SK-N-SH (cell line): ENCODE measurements at regions not wholly inside any gene's neighbourhood (a gene's known extent, or its start where the extent isn't known, plus 50 kb on each side); places are given as distances from the start of the nearest gene placed in this dataset.

Experiments used
- CTCF ChIA-PET: fragments of 300-600, 350-600 bp; formaldehyde crosslinking; extraction: SDS; loops from one replicate; lab custom pipeline; 2021; lab: Yijun Ruan, JAX
- POLR2A ChIA-PET: fragments of 350-600 bp; sonication (Branson Sonifier 250); formaldehyde crosslinking; extraction: SDS; loops from one replicate; lab custom pipeline; 2020; ENCODE audit warnings: antibody characterized with exemption, inconsistent platforms; lab: Yijun Ruan, JAX
- DNase-seq: peaks from one replicate; pipeline ENCODE4 v3.0.0; 2012
- H2AFZ ChIP-seq: fragments of 200-600 bp; sonication (generic); 2 replicates; pipeline ENCODE4 v1.8.1; 2016; ENCODE audit warnings: antibody characterized with exemption, mild to moderate bottlenecking, low read depth
- H3F3A ChIP-seq: fragments of 200-600 bp; sonication (generic); replicated peaks from 2 replicates; pipeline ENCODE3; 2016; ENCODE audit warnings: antibody characterized with exemption, mild to moderate bottlenecking; ENCODE audit not compliant: insufficient read depth
- H3K27ac ChIP-seq, 2 experiments: fragments of 200-500 bp in 1 of 2; fragments of 200-600 bp in 1 of 2; sonication (Bioruptor generic) in 1 of 2; sonication (generic), shearing (Covaris generic) in 1 of 2; 2 replicates each; pipeline versions ENCODE4 v1.5.1 to v1.6.1; 2014 to 2016; ENCODE audit warnings: low read depth in 2 of 2, inconsistent platforms in 1 of 2, low read length in 1 of 2, mild to moderate bottlenecking in 1 of 2, mixed read lengths in 1 of 2
- H3K27me3 ChIP-seq: fragments of 200-600 bp; sonication (generic), shearing (Covaris generic); 2 replicates; pipeline ENCODE4 v1.6.1; 2016; ENCODE audit warnings: mixed run types; ENCODE audit not compliant: insufficient read depth
- H3K36me3 ChIP-seq, 2 experiments: fragments of 200-500 bp in 1 of 2; fragments of 200-600 bp in 1 of 2; sonication (Bioruptor generic) in 1 of 2; sonication (generic) in 1 of 2; replicated peaks in 1 of 2; 2 replicates each; pipeline versions ENCODE3 to v1.5.1; 2014 to 2016; ENCODE audit warnings: low read length in 1 of 2, mild to moderate bottlenecking in 1 of 2; ENCODE audit not compliant: insufficient read depth in 2 of 2, control insufficient read depth in 1 of 2
- H3K4me1 ChIP-seq, 2 experiments: fragments of 200-500 bp in 1 of 2; fragments of 200-600 bp in 1 of 2; sonication (Bioruptor generic) in 1 of 2; sonication (generic), shearing (Covaris generic) in 1 of 2; 2 replicates each; pipeline versions ENCODE4 v1.5.1 to v1.6.1; 2014 to 2016; ENCODE audit warnings: low read depth in 1 of 2, low read length in 1 of 2, mixed run types in 1 of 2; ENCODE audit not compliant: insufficient read depth in 2 of 2, control insufficient read depth in 1 of 2
- H3K4me2 ChIP-seq: fragments of 200-600 bp; sonication (generic), shearing (Covaris generic); 2 replicates; pipeline ENCODE4 v1.6.1; 2017; ENCODE audit warnings: mixed run types
- H3K4me3 ChIP-seq, 2 experiments: fragments of 200-500 bp in 1 of 2; fragments of 200-600 bp in 1 of 2; sonication (Bioruptor generic) in 1 of 2; sonication (generic), shearing (Covaris generic) in 1 of 2; 2 replicates each; pipeline versions ENCODE4 v1.5.1 to v1.8.1; 2014 to 2016; ENCODE audit warnings: low read depth in 2 of 2, inconsistent platforms in 1 of 2, low read length in 1 of 2, mild to moderate bottlenecking in 1 of 2, mixed read lengths in 1 of 2, moderate library complexity in 1 of 2
- H3K79me2 ChIP-seq: fragments of 200-600 bp; sonication (generic); 2 replicates; pipeline ENCODE4 v1.8.1; 2017; ENCODE audit warnings: mild to moderate bottlenecking; ENCODE audit not compliant: insufficient read depth
- H3K9ac ChIP-seq: fragments of 200-600 bp; sonication (generic); 2 replicates; pipeline ENCODE4 v1.6.1; 2017; ENCODE audit warnings: mixed run types
- H3K9me2 ChIP-seq: fragments of 200-600 bp; sonication (generic); 2 replicates; pipeline ENCODE4 v1.6.1; 2017; ENCODE audit warnings: mixed run types
- H3K9me3 ChIP-seq: fragments of 200-600 bp; sonication (generic); 2 replicates; pipeline ENCODE4 v1.6.1; 2017; ENCODE audit warnings: mixed run types, mild to moderate bottlenecking, moderate library complexity
- H4K20me1 ChIP-seq: fragments of 200-600 bp; sonication (generic); 2 replicates; pipeline ENCODE4 v1.6.1; 2017; ENCODE audit warnings: mild to moderate bottlenecking, mixed run types; ENCODE audit not compliant: insufficient read depth
- CTCF ChIP-seq: fragments of 200-600 bp; sonication (generic); IDR thresholded peaks from 2 replicates; pipeline ENCODE4 v1.6.1; 2017; ENCODE audit warnings: antibody characterized with exemption, mild to moderate bottlenecking, moderate library complexity
- EZH2phosphoT487 ChIP-seq: fragments of 200-600 bp; sonication (generic); IDR thresholded peaks from 2 replicates; pipeline ENCODE4 v1.6.1; 2017; ENCODE audit warnings: low read depth, mixed run types, mild to moderate bottlenecking, antibody characterized with exemption, moderate library complexity, borderline replicate concordance
- FOXJ3 ChIP-seq: sonication (generic); formaldehyde crosslinking; IDR thresholded peaks from 2 replicates; pipeline ENCODE4 v1.5.1; 2020; ENCODE audit warnings: mild to moderate bottlenecking, missing genetic modification reagents
- FOXM1 ChIP-seq: IDR thresholded peaks from 2 replicates; pipeline ENCODE4 v1.4.0; 2012; ENCODE audit warnings: low read depth, mild to moderate bottlenecking
- JUND ChIP-seq: IDR thresholded peaks from 2 replicates; pipeline ENCODE4 v1.4.0; 2012
- MXI1 ChIP-seq: IDR thresholded peaks from 2 replicates; pipeline ENCODE4 v1.6.1; 2012; ENCODE audit warnings: mild to moderate bottlenecking, low read depth, low read length, improper control_type of control experiment
- NFIC ChIP-seq: IDR thresholded peaks from 2 replicates; pipeline ENCODE4 v1.4.0; 2012; ENCODE audit warnings: borderline replicate concordance
- POLR2AphosphoS5 ChIP-seq: IDR thresholded peaks from 2 replicates; pipeline ENCODE4 v1.6.1; 2012; ENCODE audit warnings: low read depth, low read length
- REST ChIP-seq: IDR thresholded peaks from 2 replicates; pipeline ENCODE4 v1.6.1; 2012; ENCODE audit warnings: mild to moderate bottlenecking, low read depth, low read length, moderate library complexity
- SIN3A ChIP-seq: IDR thresholded peaks from 2 replicates; pipeline ENCODE4 v1.6.1; 2012; ENCODE audit warnings: low read depth, mild to moderate bottlenecking, low read length, moderate library complexity, borderline replicate concordance
- SMC3 ChIP-seq: IDR thresholded peaks from 2 replicates; pipeline ENCODE4 v1.6.1; 2012; ENCODE audit warnings: low read depth, low read length, improper control_type of control experiment
- TAF1 ChIP-seq: IDR thresholded peaks from 2 replicates; pipeline ENCODE4 v1.6.1; 2012; ENCODE audit warnings: low read depth, mild to moderate bottlenecking, low read length, moderate library complexity, borderline replicate concordance
- WGBS: methylation state at CpG from one replicate; pipeline ENCODE4 v1.1.6; 2017; ENCODE audit warnings: low lambda C conversion rate; 5-methylcytosine and 5-hydroxymethylcytosine counted together

DNA sequence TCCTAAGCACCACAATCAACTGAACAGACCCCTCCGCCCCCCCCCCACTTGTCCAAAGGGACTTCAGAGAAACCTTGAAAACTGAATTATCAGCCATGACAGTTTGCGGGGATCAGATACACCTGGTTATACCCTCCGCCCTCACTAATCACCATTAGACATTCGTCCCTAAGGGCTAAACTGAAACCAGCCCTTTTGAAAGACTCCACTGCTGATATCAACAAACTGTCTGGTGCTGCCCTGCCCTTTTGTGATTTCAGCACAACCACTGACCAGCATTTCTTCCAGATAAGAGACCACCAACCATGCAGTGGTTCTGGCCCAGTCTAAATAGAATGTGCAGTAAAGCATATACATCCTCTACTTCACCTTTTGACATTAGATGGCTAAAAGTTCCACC, 1422.9 kb downstream of the EFNB2 start:
- H3K4me1 ChIP-seq, result no peaks in the 10 kb centered on the region
- ChIA-PET POLR2A (no interaction called here), CTCF (no interaction called here)
- no peaks in the 10 kb centered on the region for H3K79me2 ChIP-seq
- no peaks in the 10 kb centered on the region for H4K20me1 ChIP-seq
- no peak overlapping the region for H3K27ac ChIP-seq
- H3K4me2 ChIP-seq, result no peak overlapping the region
- H3K9ac ChIP-seq, result no peak overlapping the region
- H3F3A ChIP-seq, result no peaks in the 10 kb centered on the region
- H3K36me3 ChIP-seq, result no peaks in the 10 kb centered on the region
- 58% methylated on average over 4 of the region's 4 CpGs for WGBS
- DNase-seq, result no peak
- no peak overlapping the region for H2AFZ ChIP-seq
- H3K4me3 ChIP-seq, result no peak overlapping the region
- no peaks in the 10 kb centered on the region for H3K27me3 ChIP-seq
- TF ChIP-seq JUND (no peak), FOXJ3 (CRISPR knock-in tag) (no peak), POLR2AphosphoS5 (no peak), FOXM1 (no peak), EZH2phosphoT487 (no peak), SMC3 (no peak)
- TF ChIP-seq, all 33 proteins: peak for 0
- Histone ChIP-seq H3K9me2 (no peaks in the 10 kb centered on the region), H3K9me3 (no peaks in the 10 kb centered on the region)

DNA sequence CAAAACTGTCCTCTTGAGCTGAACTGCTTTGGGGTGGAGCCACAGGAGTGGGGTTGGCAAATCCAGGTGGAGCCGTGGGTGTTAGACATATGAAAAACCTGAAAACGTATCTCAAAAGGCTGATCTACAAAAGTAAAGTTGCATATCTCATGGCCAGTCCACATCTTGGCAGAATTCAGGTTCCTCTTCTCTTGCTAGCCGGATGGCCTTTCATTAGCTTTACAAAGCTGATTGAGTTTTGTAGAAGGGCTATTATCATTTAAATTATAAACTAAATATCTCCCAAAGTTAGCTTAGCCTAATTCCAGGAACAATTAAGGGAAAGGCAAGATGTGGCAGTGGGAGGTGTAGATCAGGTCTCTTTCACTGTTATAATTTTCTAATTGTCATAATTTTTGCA, 1427.7 kb downstream of the EFNB2 start:
- Histone ChIP-seq H3K9me2 (no peaks in the 10 kb centered on the region), H3K36me3 (no peaks in the 10 kb centered on the region), H3F3A (no peaks in the 10 kb centered on the region), H3K9me3 (no peaks in the 10 kb centered on the region), H2AFZ (no peak overlapping the region), H3K9ac (no peak overlapping the region), H3K27me3 (no peaks in the 10 kb centered on the region), H3K27ac (no peak overlapping the region), H3K4me2 (no peak overlapping the region), H4K20me1 (no peaks in the 10 kb centered on the region), H3K4me1 (no peaks in the 10 kb centered on the region), H3K4me3 (no peak overlapping the region), H3K79me2 (no peaks in the 10 kb centered on the region)
- WGBS, result 46% methylated on average over 3 of the region's 3 CpGs
- ChIA-PET POLR2A (no interaction called here), CTCF (no interaction called here)
- TF ChIP-seq TAF1 (no peak), SIN3A (no peak), CTCF (no peak), JUND (no peak)
- DNase-seq, result no peak

DNA sequence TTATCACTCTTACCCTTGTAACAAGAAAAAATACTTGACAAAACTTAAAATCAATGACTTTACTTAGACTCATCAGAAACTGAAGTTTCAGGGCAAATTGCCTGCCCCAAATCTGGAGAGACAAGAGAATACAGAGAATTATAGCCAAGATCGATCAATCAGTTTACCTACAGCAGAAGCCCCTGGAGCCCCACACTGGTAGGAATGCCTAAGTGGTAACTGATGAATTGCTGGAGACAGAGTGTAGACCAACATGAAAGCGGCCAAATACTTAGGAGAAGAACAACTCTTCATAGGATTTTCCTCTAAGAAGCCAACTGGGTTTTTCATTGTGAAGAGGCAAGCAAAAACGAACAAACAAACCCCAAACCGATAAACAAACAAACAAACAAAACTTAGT, 1430.0 kb downstream of the EFNB2 start:
- Histone ChIP-seq H4K20me1 (no peaks in the 10 kb centered on the region), H3K4me1 (no peaks in the 10 kb centered on the region), H3K79me2 (no peaks in the 10 kb centered on the region), H3K9me3 (no peaks in the 10 kb centered on the region), H3K9ac (no peak overlapping the region), H3K27ac (no peak overlapping the region), H3K4me2 (no peak overlapping the region), H3K27me3 (no peaks in the 10 kb centered on the region)
- WGBS, result 34% methylated on average over 4 of the region's 4 CpGs
- CTCF ChIA-PET, result no interaction called here
- TF ChIP-seq MXI1 (no peak), REST (no peak), NFIC (no peak)
- TF ChIP-seq, all 33 proteins: peak for 0
- DNase-seq, result no peak
- no peaks in the 10 kb centered on the region for H3K36me3 ChIP-seq
- no peaks in the 10 kb centered on the region for H3F3A ChIP-seq
- POLR2A ChIA-PET, result no interaction called here
- H3K9me2 ChIP-seq, result no peaks in the 10 kb centered on the region
- no peak overlapping the region for H3K4me3 ChIP-seq
- no peak overlapping the region for H2AFZ ChIP-seq
